Uterus (tissue), 2 donors: ENCODE measurements at regions not wholly inside any gene's neighbourhood (a gene's known extent, or its start where the extent isn't known, plus 50 kb on each side); places are given as distances from the start of the nearest gene placed in this dataset.

Source experiments
- POLR2A ChIP-seq, 2 donors: fragments of 450-650 bp; IDR thresholded peaks; one replicate each; pipeline ENCODE4 v1.6.1; 2016; ENCODE audit warnings: antibody characterized with exemption in 2 of 2, mild to moderate bottlenecking in 1 of 2, moderate library complexity in 1 of 2
- TF ChIP-seq, protein P1 (sequence below), 4 experiments: fragments of 200-600 bp in 2 of 4; fragments of 450-650 bp in 2 of 4; sonication (generic) in 2 of 4; IDR thresholded peaks; one replicate each; pipeline ENCODE4 v1.5.1; 2016 to 2019; ENCODE audit warnings: antibody characterized with exemption in 4 of 4, mild to moderate bottlenecking in 2 of 4, moderate library complexity in 1 of 4

GRCh38 chr4:182142176-182143085, 100.8 kb upstream of the TENM3 start:
- TF ChIP-seq, protein P1, sequence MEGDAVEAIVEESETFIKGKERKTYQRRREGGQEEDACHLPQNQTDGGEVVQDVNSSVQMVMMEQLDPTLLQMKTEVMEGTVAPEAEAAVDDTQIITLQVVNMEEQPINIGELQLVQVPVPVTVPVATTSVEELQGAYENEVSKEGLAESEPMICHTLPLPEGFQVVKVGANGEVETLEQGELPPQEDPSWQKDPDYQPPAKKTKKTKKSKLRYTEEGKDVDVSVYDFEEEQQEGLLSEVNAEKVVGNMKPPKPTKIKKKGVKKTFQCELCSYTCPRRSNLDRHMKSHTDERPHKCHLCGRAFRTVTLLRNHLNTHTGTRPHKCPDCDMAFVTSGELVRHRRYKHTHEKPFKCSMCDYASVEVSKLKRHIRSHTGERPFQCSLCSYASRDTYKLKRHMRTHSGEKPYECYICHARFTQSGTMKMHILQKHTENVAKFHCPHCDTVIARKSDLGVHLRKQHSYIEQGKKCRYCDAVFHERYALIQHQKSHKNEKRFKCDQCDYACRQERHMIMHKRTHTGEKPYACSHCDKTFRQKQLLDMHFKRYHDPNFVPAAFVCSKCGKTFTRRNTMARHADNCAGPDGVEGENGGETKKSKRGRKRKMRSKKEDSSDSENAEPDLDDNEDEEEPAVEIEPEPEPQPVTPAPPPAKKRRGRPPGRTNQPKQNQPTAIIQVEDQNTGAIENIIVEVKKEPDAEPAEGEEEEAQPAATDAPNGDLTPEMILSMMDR (IDR thresholded peaks at IDR 0.05): peak in 3 of 4 experiments; percentile 21 to 27 (median 23)
- no peak for TF ChIP-seq POLR2A (IDR thresholded peaks at IDR 0.05)
